Mesenchymal stem cell (in vitro differentiated cells and primary cell): ENCODE measurements at regions not wholly inside any gene's neighbourhood (a gene's known extent, or its start where the extent isn't known, plus 50 kb on each side); places are given as distances from the start of the nearest gene placed in this dataset.

Experiments used
- DNase-seq: peaks from one replicate; pipeline ENCODE4 v3.0.0-alpha.2; 2013
- H2AFZ ChIP-seq: one replicate; pipeline ENCODE4 v1.6.1; 2013; ENCODE audit warnings: low read depth, mild to moderate bottlenecking, control low read depth, inconsistent platforms, low read length, moderate library complexity
- H2AK5ac ChIP-seq: 2 replicates; pipeline ENCODE4 v1.6.1; 2013; ENCODE audit warnings: low read length, moderate library complexity, mild to moderate bottlenecking, inconsistent platforms; ENCODE audit not compliant: severe bottlenecking
- H2BK120ac ChIP-seq: one replicate; pipeline ENCODE4 v1.6.1; 2013; ENCODE audit warnings: low read depth, mild to moderate bottlenecking, inconsistent platforms, low read length, moderate library complexity
- H2BK12ac ChIP-seq, 2 experiments: one replicate each; pipeline ENCODE4 v1.6.1; 2013; ENCODE audit warnings: inconsistent platforms in 2 of 2, low read length in 2 of 2, mild to moderate bottlenecking in 2 of 2, moderate library complexity in 2 of 2, control low read depth in 1 of 2
- H2BK15ac ChIP-seq: one replicate; pipeline ENCODE4 v1.6.1; 2013; ENCODE audit warnings: mild to moderate bottlenecking, low read depth, inconsistent platforms; ENCODE audit not compliant: poor library complexity, severe bottlenecking
- H2BK5ac ChIP-seq: 2 replicates; pipeline ENCODE4 v1.6.1; 2013; ENCODE audit warnings: low read depth, mild to moderate bottlenecking, low read length, control low read depth, inconsistent platforms; ENCODE audit not compliant: poor library complexity, severe bottlenecking
- H3K14ac ChIP-seq, 2 experiments: one replicate each; pipeline ENCODE4 v1.6.1; 2013; ENCODE audit warnings: inconsistent platforms in 2 of 2, low read length in 2 of 2, control low read depth in 1 of 2, mild to moderate bottlenecking in 1 of 2, moderate library complexity in 1 of 2
- H3K18ac ChIP-seq, 2 experiments: one replicate each; pipeline ENCODE4 v1.6.1; 2013; ENCODE audit warnings: inconsistent platforms in 2 of 2, low read length in 2 of 2, control low read depth in 1 of 2, low read depth in 1 of 2, mild to moderate bottlenecking in 1 of 2
- H3K23ac ChIP-seq, 2 experiments: one replicate each; pipeline ENCODE4 v1.6.1; 2013; ENCODE audit warnings: inconsistent platforms in 2 of 2, low read length in 2 of 2, mild to moderate bottlenecking in 2 of 2, moderate library complexity in 2 of 2, control low read depth in 1 of 2
- H3K27ac ChIP-seq: 2 replicates; pipeline ENCODE4 v1.5.1; 2013; ENCODE audit warnings: mild to moderate bottlenecking, moderate library complexity, low read length, control low read depth, inconsistent platforms; ENCODE audit not compliant: poor library complexity, severe bottlenecking
- H3K27me3 ChIP-seq, 2 experiments: 2 replicates each; pipeline versions ENCODE4 v1.6.1 to v1.7.0; 2013; ENCODE audit warnings: low read length in 2 of 2, mild to moderate bottlenecking in 2 of 2, moderate library complexity in 2 of 2, control low read depth in 1 of 2, inconsistent platforms in 1 of 2; ENCODE audit not compliant: control insufficient read depth in 1 of 2, insufficient read depth in 1 of 2
- H3K36me3 ChIP-seq, 2 experiments: 2 replicates each; pipeline versions ENCODE4 v1.6.1 to v1.7.0; 2013; ENCODE audit warnings: low read length in 2 of 2, control low read depth in 1 of 2, inconsistent platforms in 1 of 2, low read depth in 1 of 2, mild to moderate bottlenecking in 1 of 2; ENCODE audit not compliant: insufficient read depth in 2 of 2, control insufficient read depth in 1 of 2
- H3K4ac ChIP-seq, 2 experiments: one replicate each; pipeline ENCODE4 v1.6.1; 2013; ENCODE audit warnings: inconsistent platforms in 2 of 2, low read length in 2 of 2, mild to moderate bottlenecking in 2 of 2, moderate library complexity in 2 of 2, control low read depth in 1 of 2, low read depth in 1 of 2
- H3K4me1 ChIP-seq: 2 replicates; pipeline ENCODE4 v1.6.1; 2013; ENCODE audit warnings: low read depth, low read length, control low read depth; ENCODE audit not compliant: control insufficient read depth, insufficient read depth
- H3K4me2 ChIP-seq: 2 replicates; pipeline ENCODE4 v1.6.1; 2013; ENCODE audit warnings: low read length, mild to moderate bottlenecking, inconsistent platforms; ENCODE audit not compliant: poor library complexity, severe bottlenecking
- H3K4me3 ChIP-seq, 2 experiments: 2 replicates each; pipeline versions ENCODE4 v1.5.1 to v1.7.0; 2013; ENCODE audit warnings: low read length in 2 of 2, mild to moderate bottlenecking in 2 of 2, control low read depth in 1 of 2, low read depth in 1 of 2; ENCODE audit not compliant: insufficient read depth in 1 of 2
- H3K79me1 ChIP-seq: replicated peaks from 2 replicates; pipeline ENCODE4 v1.6.1; 2013; ENCODE audit warnings: mild to moderate bottlenecking, control low read depth, low read length, inconsistent platforms; ENCODE audit not compliant: poor library complexity, severe bottlenecking
- H3K9ac ChIP-seq: 2 replicates; pipeline ENCODE4 v1.7.0; 2013; ENCODE audit warnings: mild to moderate bottlenecking, low read length, moderate library complexity
- H3K9me3 ChIP-seq: 2 replicates; pipeline ENCODE4 v1.7.0; 2013; ENCODE audit warnings: mild to moderate bottlenecking, low read length; ENCODE audit not compliant: control insufficient read depth
- H4K8ac ChIP-seq: one replicate; pipeline ENCODE4 v1.6.1; 2013; ENCODE audit warnings: inconsistent platforms, mild to moderate bottlenecking, low read length, moderate library complexity
- H4K91ac ChIP-seq: one replicate; pipeline ENCODE4 v1.6.1; 2013; ENCODE audit warnings: mild to moderate bottlenecking, low read length, inconsistent platforms
- WGBS: methylation state at CpG from one replicate; pipeline ENCODE4 v1.1.7; 2013; ENCODE audit warnings: mixed read lengths; 5-methylcytosine and 5-hydroxymethylcytosine counted together

DNA sequence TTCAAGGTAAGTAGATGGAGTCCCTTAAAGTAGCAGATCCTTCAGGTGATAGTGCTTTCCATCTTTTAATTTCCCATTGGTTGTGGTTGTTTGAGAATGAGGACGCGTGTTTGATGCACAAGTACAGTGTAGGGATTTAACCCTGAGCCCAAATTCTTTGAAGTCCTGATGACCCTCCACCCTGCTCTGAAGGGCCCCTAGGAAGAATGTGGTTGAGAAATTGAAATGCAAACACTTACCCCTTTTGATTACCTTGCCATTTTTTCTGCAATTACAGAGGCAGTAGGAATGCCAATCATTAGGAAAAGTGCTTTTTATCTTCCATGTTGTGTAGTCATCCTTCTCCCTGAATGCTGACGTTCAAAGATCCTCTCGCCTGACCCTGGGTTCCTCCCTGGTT, 112.4 kb downstream of the ZNF518B start:
- H3K36me3 ChIP-seq = no peaks in the 10 kb centered on the region
- H3K9me3 ChIP-seq = peaks cover 5% of the 10 kb centered on the region
- H3K4me2 ChIP-seq = no peak overlapping the region
- no peak overlapping the region for H2BK5ac ChIP-seq
- H3K18ac ChIP-seq = no peak overlapping the region
- no peaks in the 10 kb centered on the region for H3K79me1 ChIP-seq
- 88% methylated on average over 4 of the region's 4 CpGs for WGBS
- peaks cover 0 to 2% of the 10 kb centered on the region in 2 experiments for H3K27me3 ChIP-seq
- no peak overlapping the region for H2BK12ac ChIP-seq
- no peak overlapping the region for H3K14ac ChIP-seq
- no peak overlapping the region for H2BK120ac ChIP-seq
- H2AK5ac ChIP-seq = no peak overlapping the region
- no peak overlapping the region for H2AFZ ChIP-seq
- no peaks in the 10 kb centered on the region for H3K4me1 ChIP-seq
- no peak overlapping the region for H4K91ac ChIP-seq
- no peak overlapping the region for H3K4ac ChIP-seq
- no peak overlapping the region for H3K27ac ChIP-seq
- no peak overlapping the region for H2BK15ac ChIP-seq
- no peak overlapping the region for H4K8ac ChIP-seq
- no peak overlapping the region for H3K9ac ChIP-seq
- no peak for DNase-seq
- no peak overlapping the region for H3K4me3 ChIP-seq
- H3K23ac ChIP-seq = no peak overlapping the region

DNA sequence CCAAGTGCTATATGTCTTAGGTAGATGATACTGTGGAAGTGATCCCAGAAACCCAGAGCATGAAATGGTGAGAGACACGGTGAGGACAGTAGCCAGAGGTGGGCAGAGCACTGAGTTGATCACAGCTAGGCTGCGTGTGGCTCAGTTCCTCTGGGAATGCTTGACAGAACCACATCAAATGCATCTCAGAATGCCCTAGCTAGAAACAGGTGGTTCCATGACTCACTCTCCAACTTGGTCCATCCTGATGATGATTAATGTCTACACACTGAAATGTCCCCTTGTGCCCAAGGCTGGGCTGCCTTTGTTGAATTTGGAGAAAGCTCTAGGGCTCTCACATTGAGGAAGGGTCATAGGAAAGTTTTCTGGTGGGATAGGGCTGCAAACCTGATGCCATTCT, 113.6 kb downstream of the ZNF518B start:
- peaks cover 0 to 2% of the 10 kb centered on the region in 2 experiments for H3K27me3 ChIP-seq
- H3K79me1 ChIP-seq = no peaks in the 10 kb centered on the region
- H3K9ac ChIP-seq = no peak overlapping the region
- no peak overlapping the region for H2BK15ac ChIP-seq
- no peak overlapping the region for H2BK5ac ChIP-seq
- WGBS = 65% methylated on average over 2 of the region's 2 CpGs
- no peak overlapping the region for H4K91ac ChIP-seq
- no peak overlapping the region for H3K4me3 ChIP-seq
- peaks cover 5% of the 10 kb centered on the region for H3K9me3 ChIP-seq
- H3K18ac ChIP-seq = no peak overlapping the region
- no peak overlapping the region for H3K14ac ChIP-seq
- H2BK12ac ChIP-seq = no peak overlapping the region
- H2AK5ac ChIP-seq = no peak overlapping the region
- DNase-seq = no peak
- H4K8ac ChIP-seq = no peak overlapping the region
- no peaks in the 10 kb centered on the region for H3K36me3 ChIP-seq
- H3K4me1 ChIP-seq = no peaks in the 10 kb centered on the region
- H3K4me2 ChIP-seq = no peak overlapping the region
- H3K23ac ChIP-seq = no peak overlapping the region
- no peak overlapping the region for H2BK120ac ChIP-seq
- H2AFZ ChIP-seq = no peak overlapping the region
- no peak overlapping the region for H3K27ac ChIP-seq
- no peak overlapping the region for H3K4ac ChIP-seq

GRCh38 chr4:10342866-10343265, 114.4 kb downstream of the ZNF518B start:
- no peaks in the 10 kb centered on the region for H3K4me1 ChIP-seq
- H3K23ac ChIP-seq = no peak overlapping the region
- no peak overlapping the region for H3K9ac ChIP-seq
- DNase-seq = no peak
- H2AK5ac ChIP-seq = no peak overlapping the region
- 77% methylated on average over 2 of the region's 2 CpGs for WGBS
- peaks cover 5% of the 10 kb centered on the region for H3K9me3 ChIP-seq
- no peak overlapping the region for H4K91ac ChIP-seq
- no peak overlapping the region for H3K14ac ChIP-seq
- no peak overlapping the region for H3K18ac ChIP-seq
- H2BK12ac ChIP-seq = no peak overlapping the region
- no peak overlapping the region for H2BK120ac ChIP-seq
- no peak overlapping the region for H4K8ac ChIP-seq
- H3K27me3 ChIP-seq = peaks cover 0 to 2% of the 10 kb centered on the region in 2 experiments
- no peak overlapping the region for H2BK5ac ChIP-seq
- H3K4ac ChIP-seq = no peak overlapping the region
- no peak overlapping the region for H3K4me3 ChIP-seq
- H3K36me3 ChIP-seq = no peaks in the 10 kb centered on the region
- no peak overlapping the region for H2BK15ac ChIP-seq
- H3K4me2 ChIP-seq = no peak overlapping the region
- no peaks in the 10 kb centered on the region for H3K79me1 ChIP-seq
- H2AFZ ChIP-seq = no peak overlapping the region
- H3K27ac ChIP-seq = no peak overlapping the region

GRCh38 chr4:10336471-10336870, 120.8 kb downstream of the ZNF518B start:
- Histone ChIP-seq H2BK12ac (no peak overlapping the region), H3K4ac (no peak overlapping the region), H3K9me3 (no peaks in the 10 kb centered on the region), H3K14ac (no peak overlapping the region), H3K18ac (no peak overlapping the region), H3K27ac (no peak overlapping the region), H3K9ac (no peak overlapping the region), H4K8ac (no peak overlapping the region), H3K4me3 (no peak overlapping the region), H2BK15ac (no peak overlapping the region), H4K91ac (no peak overlapping the region), H3K36me3 (no peaks in the 10 kb centered on the region), H2BK5ac (no peak overlapping the region), H3K4me2 (no peak overlapping the region), H3K4me1 (no peaks in the 10 kb centered on the region), H3K23ac (no peak overlapping the region), H2AK5ac (no peak overlapping the region), H3K79me1 (no peaks in the 10 kb centered on the region), H2BK120ac (no peak overlapping the region), H3K27me3 (peaks cover 0 to 9% of the 10 kb centered on the region in 2 experiments), H2AFZ (no peak overlapping the region)
- DNase-seq = no peak
- no CpG with 5 or more reads among the region's 4 CpGs for WGBS
